GM12891 (cell line): ENCODE measurements at regions not wholly inside any gene's neighbourhood (a gene's known extent, or its start where the extent isn't known, plus 50 kb on each side); places are given as distances from the start of the nearest gene placed in this dataset.

ENCODE experiments used
- DNase-seq: peaks from one replicate; pipeline ENCODE4 v3.0.0; 2011; ENCODE audit warnings: low spot score; ENCODE audit not compliant: insufficient read length
- FAIRE-seq: peaks from 2 replicates; lab custom pipeline; 2011; peaks lifted over from hg19 to GRCh38; lab: Jason Lieb, UNC
- PAX5 ChIP-seq: IDR thresholded peaks from 2 replicates; pipeline ENCODE4 v1.6.1; 2011; ENCODE audit warnings: low read length, moderate library complexity, mild to moderate bottlenecking; ENCODE audit not compliant: insufficient read depth, severe bottlenecking
- POLR2A ChIP-seq: IDR thresholded peaks from 2 replicates; pipeline ENCODE4 v1.6.1; 2011; ENCODE audit warnings: low read depth, low read length, control low read depth
- POLR2AphosphoS5 ChIP-seq: IDR thresholded peaks from 2 replicates; pipeline ENCODE4 v1.6.1; 2011; ENCODE audit warnings: low read depth, low read length, control low read depth
- POU2F2 ChIP-seq: IDR thresholded peaks from 2 replicates; pipeline ENCODE4 v1.6.1; 2011; ENCODE audit warnings: low read depth, mild to moderate bottlenecking, control low read depth, low read length, moderate library complexity
- SPI1 ChIP-seq: IDR thresholded peaks from 2 replicates; pipeline ENCODE4 v1.6.1; 2011; ENCODE audit warnings: low read depth, low read length, control low read depth
- TAF1 ChIP-seq: IDR thresholded peaks from 2 replicates; pipeline ENCODE4 v1.6.1; 2011; ENCODE audit warnings: low read depth, low read length, control low read depth

DNA sequence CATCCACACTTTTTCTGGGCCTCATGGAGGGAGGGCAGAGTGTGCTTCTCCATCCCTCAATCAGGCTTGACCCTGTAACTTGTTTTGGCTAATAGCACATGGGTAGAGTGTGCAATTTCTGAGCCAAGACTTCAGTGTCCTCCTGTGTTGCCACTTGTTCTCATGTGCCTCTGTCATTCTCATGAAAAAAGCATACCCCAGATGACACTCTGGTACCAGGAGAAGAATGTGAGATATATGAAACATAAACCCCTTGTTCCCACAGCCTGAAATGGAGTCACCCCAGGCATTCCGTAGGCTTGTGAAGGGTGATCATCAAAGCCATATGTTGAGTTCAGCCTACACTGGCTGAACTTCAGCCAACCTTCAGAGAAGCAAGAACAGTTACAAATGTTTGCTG lies 239.2 kb upstream of the MIR17HG start:
- FAIRE-seq (no peak), DNase-seq (no peak)
- TF ChIP-seq POLR2AphosphoS5 (no peak), PAX5 (no peak), POLR2A (no peak), POU2F2 (no peak), TAF1 (no peak), SPI1 (no peak)

GRCh38 chr13:91111476-91112200 lies 235.8 kb upstream of the MIR17HG start:
- FAIRE-seq, result no peak
- TF ChIP-seq PAX5, result no peak
- no peak for TF ChIP-seq SPI1
- no peak for TF ChIP-seq POU2F2
- TF ChIP-seq TAF1, result no peak
- no peak for TF ChIP-seq POLR2A
- no peak for TF ChIP-seq POLR2AphosphoS5
- DNase-seq, result no peak

- FAIRE-seq (no peak), DNase-seq (no peak)
- TF ChIP-seq SPI1, result no peak
- TF ChIP-seq POU2F2, result no peak
- TF ChIP-seq POLR2AphosphoS5, result no peak
- TF ChIP-seq POLR2A, result no peak
- no peak for TF ChIP-seq PAX5
- no peak for TF ChIP-seq TAF1
Measured at GRCh38 chr13:91112201-91112923, 235.1 kb upstream of the MIR17HG start.

GRCh38 chr13:91112924-91113277 lies 234.6 kb upstream of the MIR17HG start:
- DNase-seq (no peak), FAIRE-seq (no peak)
- no peak for TF ChIP-seq PAX5
- no peak for TF ChIP-seq POLR2A
- TF ChIP-seq POLR2AphosphoS5, result no peak
- TF ChIP-seq SPI1, result no peak
- no peak for TF ChIP-seq TAF1
- no peak for TF ChIP-seq POU2F2

GRCh38 chr13:91115776-91116175 lies 231.7 kb upstream of the MIR17HG start:
- TF ChIP-seq SPI1 (no peak), POLR2AphosphoS5 (no peak), PAX5 (no peak), POLR2A (no peak), TAF1 (no peak), POU2F2 (no peak)
- FAIRE-seq, result no peak
- no peak for DNase-seq

DNA sequence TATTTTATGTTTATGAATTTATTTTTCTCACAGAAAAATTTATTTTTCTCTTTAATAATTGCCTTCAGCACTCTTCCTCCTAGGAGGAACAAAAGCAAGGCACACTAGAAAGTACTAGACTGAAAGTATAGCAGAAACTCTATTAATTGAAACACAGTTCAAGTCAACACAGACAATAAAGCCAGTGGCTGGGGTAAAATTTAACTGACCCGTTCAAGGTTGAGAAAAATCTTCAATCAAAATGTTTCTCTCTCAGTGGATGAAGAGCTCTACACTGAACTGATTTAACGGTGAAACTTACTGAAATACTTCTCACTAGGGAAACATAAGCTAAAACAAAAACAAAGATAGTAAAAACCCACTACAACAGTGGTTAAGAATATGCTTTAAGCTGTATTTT lies 230.1 kb upstream of the MIR17HG start:
- DNase-seq, result no peak
- FAIRE-seq, result no peak
- TF ChIP-seq POU2F2, result no peak
- no peak for TF ChIP-seq TAF1
- no peak for TF ChIP-seq POLR2AphosphoS5
- TF ChIP-seq PAX5, result no peak

- DNase-seq, result no peak
- no peak for FAIRE-seq
- TF ChIP-seq POLR2A (no peak), PAX5 (no peak), POLR2AphosphoS5 (no peak), SPI1 (no peak), TAF1 (no peak), POU2F2 (no peak)
Measured at GRCh38 chr13:91119643-91120042, 227.8 kb upstream of the MIR17HG start.

DNA sequence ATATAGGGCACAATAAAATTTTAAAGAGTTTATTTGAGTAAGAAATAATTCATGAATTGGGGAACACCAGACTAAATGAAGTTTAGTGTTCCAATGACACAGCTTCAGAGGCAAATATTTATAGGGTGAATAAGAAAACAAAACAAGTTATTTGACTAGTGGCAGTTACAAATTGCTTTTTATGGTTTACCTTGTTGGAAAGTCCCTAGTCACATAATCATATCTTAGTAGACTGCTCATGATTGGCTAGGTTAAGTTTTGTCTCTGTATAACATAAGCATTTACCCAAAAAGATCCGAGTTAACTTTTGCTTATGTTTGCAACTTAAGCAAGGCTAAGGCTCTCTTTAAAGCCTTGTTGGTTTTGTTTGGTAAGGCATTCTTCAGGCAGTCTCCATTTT lies 224.7 kb upstream of the MIR17HG start:
- DNase-seq (no peak), FAIRE-seq (no peak)
- TF ChIP-seq TAF1 (no peak), PAX5 (no peak), SPI1 (no peak), POLR2A (no peak), POLR2AphosphoS5 (no peak), POU2F2 (no peak)

DNA sequence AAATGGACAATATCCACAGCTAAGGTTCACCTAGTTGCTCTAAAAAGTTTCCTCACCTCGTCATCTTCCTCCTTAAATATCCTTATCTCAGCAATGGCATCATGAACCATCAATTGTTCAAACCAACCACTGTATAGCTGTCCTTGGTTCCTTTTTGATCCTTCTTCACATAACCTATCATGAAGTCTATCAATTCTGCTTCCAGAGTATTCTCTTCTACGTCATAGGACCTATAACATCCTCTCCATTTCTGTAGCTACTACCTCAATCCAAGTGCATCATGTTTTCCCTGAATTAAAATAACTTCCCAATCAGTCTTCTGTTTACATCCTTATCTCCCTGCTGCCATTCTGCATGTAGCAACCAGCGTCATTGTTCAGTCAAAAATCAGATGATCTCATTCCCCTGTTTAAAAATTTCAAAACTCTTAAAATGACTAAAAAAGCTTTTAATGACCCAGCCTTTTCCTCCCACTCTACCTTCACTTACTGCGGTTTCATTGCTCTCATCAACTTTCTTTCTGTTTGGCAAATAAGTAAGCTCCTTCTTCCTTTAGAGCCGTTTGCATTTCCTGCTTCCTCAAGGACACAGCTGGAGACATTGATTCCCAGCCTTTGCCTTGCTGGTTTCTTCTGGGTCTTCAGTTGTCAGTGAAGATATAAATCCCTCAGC lies 223.9 kb upstream of the MIR17HG start:
- no peak for DNase-seq
- FAIRE-seq, result no peak
- no peak for TF ChIP-seq TAF1
- TF ChIP-seq SPI1, result no peak
- TF ChIP-seq POLR2AphosphoS5, result no peak
- no peak for TF ChIP-seq POU2F2
- TF ChIP-seq POLR2A, result no peak
- no peak for TF ChIP-seq PAX5

- DNase-seq (no peak), FAIRE-seq (no peak)
- TF ChIP-seq POLR2A (no peak), SPI1 (no peak), POLR2AphosphoS5 (no peak), PAX5 (no peak), TAF1 (no peak), POU2F2 (no peak)
Measured at GRCh38 chr13:91126806-91127205, 220.7 kb upstream of the MIR17HG start.
